HepG2 (cell line): ENCODE measurements at regions not wholly inside any gene's neighbourhood (a gene's known extent, or its start where the extent isn't known, plus 50 kb on each side); places are given as distances from the start of the nearest gene placed in this dataset.

Experiments used
- CBX1 ChIP-seq: IDR thresholded peaks from one replicate; pipeline ENCODE4 v1.6.1; 2016; ENCODE audit warnings: antibody characterized with exemption, low read depth
- CTCF ChIP-seq: sonication (generic); formaldehyde crosslinking; IDR thresholded peaks from 2 replicates; pipeline ENCODE4 v1.5.0; 2020; ENCODE audit warnings: mild to moderate bottlenecking, missing genetic modification reagents, moderate library complexity
- DBP ChIP-seq: sonication (generic); formaldehyde crosslinking; IDR thresholded peaks from 2 replicates; pipeline ENCODE4 v1.4.0; 2020; ENCODE audit warnings: missing genetic modification reagents; ENCODE audit errors: not compliant biosample characterization
- EEA1 ChIP-seq: sonication (generic); formaldehyde crosslinking; IDR thresholded peaks from 2 replicates; pipeline ENCODE4 v1.5.1; 2020; ENCODE audit warnings: mild to moderate bottlenecking, missing genetic modification reagents, borderline replicate concordance
- HMGXB4 ChIP-seq, 2 experiments: sonication (generic) in 1 of 2; formaldehyde crosslinking in 1 of 2; IDR thresholded peaks; 2 replicates each; pipeline versions ENCODE4 v1.4.0 to v1.6.1; 2018 to 2020; ENCODE audit warnings: missing genetic modification reagents in 2 of 2, borderline replicate concordance in 1 of 2, low read depth in 1 of 2, mild to moderate bottlenecking in 1 of 2, missing biosample characterization in 1 of 2
- NFE2 ChIP-seq: sonication (generic); formaldehyde crosslinking; IDR thresholded peaks from 2 replicates; pipeline ENCODE4 v1.4.0; 2020; ENCODE audit warnings: missing genetic modification reagents
- PTBP1 ChIP-seq: fragments of 200-400 bp; formaldehyde crosslinking; IDR thresholded peaks from 2 replicates; pipeline ENCODE4 v1.6.1; 2018; ENCODE audit warnings: low read length, low read depth; ENCODE audit not compliant: poor library complexity, severe bottlenecking
- ZBTB21 ChIP-seq: sonication (generic); formaldehyde crosslinking; IDR thresholded peaks from 2 replicates; pipeline ENCODE4 v1.4.0; 2020; ENCODE audit warnings: missing genetic modification reagents
- ZBTB7A ChIP-seq: sonication (generic); formaldehyde crosslinking; IDR thresholded peaks from 2 replicates; pipeline ENCODE4 v1.8.0; 2022; ENCODE audit warnings: mild to moderate bottlenecking, missing genetic modification reagents
- ZBTB7B ChIP-seq: sonication (generic); formaldehyde crosslinking; IDR thresholded peaks from 2 replicates; pipeline ENCODE4 v1.4.0; 2020; ENCODE audit warnings: missing genetic modification reagents
- ZFP36 ChIP-seq: fragments of 150-350 bp; IDR thresholded peaks from 2 replicates; pipeline ENCODE4 v1.6.1; 2018; ENCODE audit warnings: borderline replicate concordance, low read length, low read depth; ENCODE audit not compliant: partially characterized antibody
- ZNF572 ChIP-seq: sonication (generic); formaldehyde crosslinking; IDR thresholded peaks from 2 replicates; pipeline ENCODE4 v1.5.1; 2020; ENCODE audit warnings: mild to moderate bottlenecking, missing genetic modification reagents
- ZNF619 ChIP-seq: sonication (generic); formaldehyde crosslinking; IDR thresholded peaks from 2 replicates; pipeline ENCODE4 v1.4.0; 2020; ENCODE audit warnings: mild to moderate bottlenecking, missing genetic modification reagents
- ZNF644 ChIP-seq: IDR thresholded peaks from 2 replicates; pipeline ENCODE4 v1.6.1; 2016; ENCODE audit warnings: low read depth
- TF ChIP-seq, protein P1 (sequence below): sonication (generic); formaldehyde crosslinking; IDR thresholded peaks from 2 replicates; pipeline ENCODE4 v1.4.0; 2020; ENCODE audit warnings: missing genetic modification reagents, borderline replicate concordance
- TF ChIP-seq, protein P2 (sequence below): sonication (generic); formaldehyde crosslinking; IDR thresholded peaks from 2 replicates; pipeline ENCODE4 v1.4.0; 2020; ENCODE audit warnings: missing genetic modification reagents, borderline replicate concordance

DNA sequence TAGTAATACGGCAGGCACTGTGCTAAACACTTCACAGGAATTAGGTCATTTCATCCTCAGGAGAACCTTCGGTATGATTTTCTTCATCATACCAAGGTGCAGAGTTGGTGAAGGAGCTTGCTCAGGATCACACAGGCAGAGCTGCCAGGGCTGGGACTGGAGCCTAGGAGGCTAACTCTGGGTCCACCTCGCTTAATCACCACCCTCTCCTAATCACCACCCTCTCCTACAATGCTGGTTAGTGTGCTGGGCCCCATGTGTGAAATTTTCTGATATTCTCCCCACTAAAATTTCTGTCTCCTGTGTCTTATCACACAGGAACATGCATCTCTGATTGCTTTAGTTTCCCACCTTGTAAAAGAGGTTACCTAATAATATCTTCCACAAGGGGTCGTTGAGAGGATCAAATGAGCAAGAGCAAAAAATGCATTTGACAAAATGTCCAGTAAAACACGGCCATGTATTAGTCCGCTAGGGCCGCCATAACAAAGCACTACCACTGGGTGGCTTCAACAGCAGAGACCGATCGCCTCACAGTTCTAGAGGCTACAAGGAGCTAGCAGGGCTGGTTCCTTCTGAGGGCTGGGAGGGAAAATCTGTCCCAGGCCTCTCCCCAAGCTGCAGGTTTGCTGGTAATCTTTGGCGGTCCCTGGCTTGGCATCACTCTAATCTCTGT, 128.2 kb upstream of the NFIB start (continued):
- TF ChIP-seq, protein P1, sequence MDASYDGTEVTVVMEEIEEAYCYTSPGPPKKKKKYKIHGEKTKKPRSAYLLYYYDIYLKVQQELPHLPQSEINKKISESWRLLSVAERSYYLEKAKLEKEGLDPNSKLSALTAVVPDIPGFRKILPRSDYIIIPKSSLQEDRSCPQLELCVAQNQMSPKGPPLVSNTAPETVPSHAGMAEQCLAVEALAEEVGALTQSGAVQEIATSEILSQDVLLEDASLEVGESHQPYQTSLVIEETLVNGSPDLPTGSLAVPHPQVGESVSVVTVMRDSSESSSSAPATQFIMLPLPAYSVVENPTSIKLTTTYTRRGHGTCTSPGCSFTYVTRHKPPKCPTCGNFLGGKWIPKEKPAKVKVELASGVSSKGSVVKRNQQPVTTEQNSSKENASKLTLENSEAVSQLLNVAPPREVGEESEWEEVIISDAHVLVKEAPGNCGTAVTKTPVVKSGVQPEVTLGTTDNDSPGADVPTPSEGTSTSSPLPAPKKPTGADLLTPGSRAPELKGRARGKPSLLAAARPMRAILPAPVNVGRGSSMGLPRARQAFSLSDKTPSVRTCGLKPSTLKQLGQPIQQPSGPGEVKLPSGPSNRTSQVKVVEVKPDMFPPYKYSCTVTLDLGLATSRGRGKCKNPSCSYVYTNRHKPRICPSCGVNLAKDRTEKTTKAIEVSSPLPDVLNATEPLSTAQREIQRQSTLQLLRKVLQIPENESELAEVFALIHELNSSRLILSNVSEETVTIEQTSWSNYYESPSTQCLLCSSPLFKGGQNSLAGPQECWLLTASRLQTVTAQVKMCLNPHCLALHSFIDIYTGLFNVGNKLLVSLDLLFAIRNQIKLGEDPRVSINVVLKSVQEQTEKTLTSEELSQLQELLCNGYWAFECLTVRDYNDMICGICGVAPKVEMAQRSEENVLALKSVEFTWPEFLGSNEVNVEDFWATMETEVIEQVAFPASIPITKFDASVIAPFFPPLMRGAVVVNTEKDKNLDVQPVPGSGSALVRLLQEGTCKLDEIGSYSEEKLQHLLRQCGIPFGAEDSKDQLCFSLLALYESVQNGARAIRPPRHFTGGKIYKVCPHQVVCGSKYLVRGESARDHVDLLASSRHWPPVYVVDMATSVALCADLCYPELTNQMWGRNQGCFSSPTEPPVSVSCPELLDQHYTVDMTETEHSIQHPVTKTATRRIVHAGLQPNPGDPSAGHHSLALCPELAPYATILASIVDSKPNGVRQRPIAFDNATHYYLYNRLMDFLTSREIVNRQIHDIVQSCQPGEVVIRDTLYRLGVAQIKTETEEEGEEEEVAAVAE (CRISPR knock-in tag), result no peak
- TF ChIP-seq EEA1 (CRISPR knock-in tag) (no peak), ZBTB7B (CRISPR knock-in tag) (no peak), ZFP36 (no peak), HMGXB4 (CRISPR knock-in tag; IDR thresholded peaks at IDR 0.05; ENCODE audit: borderline replicate concordance in 1 of 2, low read depth in 1 of 2) (no peak), ZNF572 (CRISPR knock-in tag) (no peak), PTBP1 (no peak), CBX1 (no peak), NFE2 (CRISPR knock-in tag) (no peak), ZBTB7A (CRISPR knock-in tag) (no peak), ZBTB21 (CRISPR knock-in tag) (no peak), ZNF619 (CRISPR knock-in tag) (no peak), CTCF (CRISPR knock-in tag) (peak; percentile 55), ZNF644 (CRISPR knock-in tag) (peak; percentile 73; the same call in 1 of the 2 replicates), DBP (CRISPR knock-in tag) (no peak)
- TF ChIP-seq, protein P2, sequence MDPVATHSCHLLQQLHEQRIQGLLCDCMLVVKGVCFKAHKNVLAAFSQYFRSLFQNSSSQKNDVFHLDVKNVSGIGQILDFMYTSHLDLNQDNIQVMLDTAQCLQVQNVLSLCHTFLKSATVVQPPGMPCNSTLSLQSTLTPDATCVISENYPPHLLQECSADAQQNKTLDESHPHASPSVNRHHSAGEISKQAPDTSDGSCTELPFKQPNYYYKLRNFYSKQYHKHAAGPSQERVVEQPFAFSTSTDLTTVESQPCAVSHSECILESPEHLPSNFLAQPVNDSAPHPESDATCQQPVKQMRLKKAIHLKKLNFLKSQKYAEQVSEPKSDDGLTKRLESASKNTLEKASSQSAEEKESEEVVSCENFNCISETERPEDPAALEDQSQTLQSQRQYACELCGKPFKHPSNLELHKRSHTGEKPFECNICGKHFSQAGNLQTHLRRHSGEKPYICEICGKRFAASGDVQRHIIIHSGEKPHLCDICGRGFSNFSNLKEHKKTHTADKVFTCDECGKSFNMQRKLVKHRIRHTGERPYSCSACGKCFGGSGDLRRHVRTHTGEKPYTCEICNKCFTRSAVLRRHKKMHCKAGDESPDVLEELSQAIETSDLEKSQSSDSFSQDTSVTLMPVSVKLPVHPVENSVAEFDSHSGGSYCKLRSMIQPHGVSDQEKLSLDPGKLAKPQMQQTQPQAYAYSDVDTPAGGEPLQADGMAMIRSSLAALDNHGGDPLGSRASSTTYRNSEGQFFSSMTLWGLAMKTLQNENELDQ (CRISPR knock-in tag), result no peak
